Spleen (tissue), 7 donors: ENCODE measurements at regions not wholly inside any gene's neighbourhood (a gene's known extent, or its start where the extent isn't known, plus 50 kb on each side); places are given as distances from the start of the nearest gene placed in this dataset.

ENCODE experiments used
- POLR2A ChIP-seq, 3 donors: fragments of 450-650 bp; IDR thresholded peaks; one replicate each; pipeline ENCODE4 v1.5.1; 2017; ENCODE audit warnings: antibody characterized with exemption in 3 of 3, mild to moderate bottlenecking in 1 of 3
- POLR2AphosphoS5 ChIP-seq, 3 donors: sonication (generic); formaldehyde crosslinking; IDR thresholded peaks; one replicate each; pipeline ENCODE4 v1.5.1; 2017; ENCODE audit warnings: antibody characterized with exemption in 3 of 3
- TF ChIP-seq, protein P1 (sequence below), 11 experiments: fragments of 200-600 bp in 7 of 11; fragments of 450-650 bp in 4 of 11; sonication (generic) in 4 of 11; IDR thresholded peaks in 8 of 11; conservative IDR thresholded peaks in 3 of 11; 1 replicate in 7 of 11; 2 replicates in 4 of 11; pipeline versions ENCODE4 v1.4.0 to v1.8.0; 2016 to 2021; ENCODE audit warnings: antibody characterized with exemption in 11 of 11, inconsistent platforms in 4 of 11, mild to moderate bottlenecking in 1 of 11
- donor health status: DM: no; HTN: no; CAD: no; lungs with moderate emphysema.
- donor health status: DM: no; HTN: no; CAD: no.
- donor health status: DM: no; HTN: no; CAD: no.

DNA sequence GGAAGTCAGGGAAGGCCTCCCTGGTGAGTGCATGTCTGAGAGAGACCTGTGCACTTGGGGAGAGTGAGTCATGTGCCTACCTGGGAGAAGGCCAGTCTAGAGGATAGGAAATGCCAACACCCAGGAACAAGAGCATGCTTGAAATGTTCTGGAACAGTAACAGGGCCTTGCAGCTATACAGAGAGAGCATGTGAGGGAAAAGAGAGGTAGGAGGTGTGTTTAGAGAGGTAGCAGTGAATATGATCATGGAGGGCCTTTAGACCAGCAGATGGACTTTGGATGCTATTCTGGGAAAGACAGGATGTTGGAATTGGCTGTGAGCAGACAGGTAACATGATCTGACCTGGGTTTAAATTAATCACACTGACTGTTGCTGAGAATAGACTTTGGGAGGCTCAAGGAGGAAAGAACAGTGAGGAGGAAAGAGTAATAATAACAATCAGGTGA is 1143.6 kb downstream of the FLRT2 start:
- TF ChIP-seq, protein P1, sequence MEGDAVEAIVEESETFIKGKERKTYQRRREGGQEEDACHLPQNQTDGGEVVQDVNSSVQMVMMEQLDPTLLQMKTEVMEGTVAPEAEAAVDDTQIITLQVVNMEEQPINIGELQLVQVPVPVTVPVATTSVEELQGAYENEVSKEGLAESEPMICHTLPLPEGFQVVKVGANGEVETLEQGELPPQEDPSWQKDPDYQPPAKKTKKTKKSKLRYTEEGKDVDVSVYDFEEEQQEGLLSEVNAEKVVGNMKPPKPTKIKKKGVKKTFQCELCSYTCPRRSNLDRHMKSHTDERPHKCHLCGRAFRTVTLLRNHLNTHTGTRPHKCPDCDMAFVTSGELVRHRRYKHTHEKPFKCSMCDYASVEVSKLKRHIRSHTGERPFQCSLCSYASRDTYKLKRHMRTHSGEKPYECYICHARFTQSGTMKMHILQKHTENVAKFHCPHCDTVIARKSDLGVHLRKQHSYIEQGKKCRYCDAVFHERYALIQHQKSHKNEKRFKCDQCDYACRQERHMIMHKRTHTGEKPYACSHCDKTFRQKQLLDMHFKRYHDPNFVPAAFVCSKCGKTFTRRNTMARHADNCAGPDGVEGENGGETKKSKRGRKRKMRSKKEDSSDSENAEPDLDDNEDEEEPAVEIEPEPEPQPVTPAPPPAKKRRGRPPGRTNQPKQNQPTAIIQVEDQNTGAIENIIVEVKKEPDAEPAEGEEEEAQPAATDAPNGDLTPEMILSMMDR (IDR thresholded peaks at IDR 0.05 in 8 of 11, conservative IDR thresholded peaks at IDR 0.05 in 3 of 11): no peak
- no peak for TF ChIP-seq POLR2A (IDR thresholded peaks at IDR 0.05)
- no peak for TF ChIP-seq POLR2AphosphoS5 (IDR thresholded peaks at IDR 0.05)
